Vagina (tissue), 2 donors: ENCODE measurements at regions not wholly inside any gene's neighbourhood (a gene's known extent, or its start where the extent isn't known, plus 50 kb on each side); places are given as distances from the start of the nearest gene placed in this dataset.

Experiments used
- DNase-seq, 2 donors: peaks; one replicate each; pipeline ENCODE4 v3.0.0-alpha.2; 2017; ENCODE audit errors: extremely low spot score in 2 of 2
- H3K27ac ChIP-seq: fragments of 200-600 bp; sonication (generic); one replicate; pipeline ENCODE4 v1.5.1; 2019
- H3K27me3 ChIP-seq: fragments of 200-600 bp; sonication (generic); one replicate; pipeline ENCODE4 v1.5.1; 2019
- H3K36me3 ChIP-seq, 2 donors: fragments of 200-600 bp; sonication (generic); one replicate each; pipeline ENCODE4 v1.5.1; 2017 to 2019
- H3K4me1 ChIP-seq: fragments of 200-600 bp; sonication (generic); one replicate; pipeline ENCODE4 v1.5.1; 2019
- H3K4me3 ChIP-seq, 2 donors: fragments of 200-600 bp; sonication (generic); 1 replicate in 1 of 2; 2 replicates in 1 of 2; pipeline ENCODE4 v1.5.1; 2016 to 2019
- H3K9me3 ChIP-seq: fragments of 200-600 bp; sonication (generic); one replicate; pipeline ENCODE4 v1.5.1; 2019
- POLR2A ChIP-seq, 2 donors: fragments of 450-650 bp; IDR thresholded peaks; one replicate each; pipeline ENCODE4 v1.6.1; 2017; ENCODE audit warnings: antibody characterized with exemption in 2 of 2, mild to moderate bottlenecking in 2 of 2, moderate library complexity in 2 of 2
- POLR2AphosphoS5 ChIP-seq, 2 donors: sonication (generic); formaldehyde crosslinking; IDR thresholded peaks; one replicate each; pipeline ENCODE4 v1.9.0; 2017; ENCODE audit warnings: antibody characterized with exemption in 2 of 2, mild to moderate bottlenecking in 2 of 2, low read depth in 1 of 2; ENCODE audit not compliant: insufficient read depth in 1 of 2
- intact Hi-C: fragments of 100-400 bp; cut with DNase I; formaldehyde crosslinking; loops from one replicate; pipeline ENCODE4 v1.15.1; 2023
- TF ChIP-seq, protein P1 (sequence below), 3 experiments: fragments of 450-650 bp in 2 of 3; fragments of 200-600 bp in 1 of 3; sonication (generic) in 1 of 3; IDR thresholded peaks; one replicate each; pipeline ENCODE4 v1.5.1; 2017 to 2019; ENCODE audit warnings: antibody characterized with exemption in 3 of 3, mild to moderate bottlenecking in 2 of 3, moderate library complexity in 2 of 3

DNA sequence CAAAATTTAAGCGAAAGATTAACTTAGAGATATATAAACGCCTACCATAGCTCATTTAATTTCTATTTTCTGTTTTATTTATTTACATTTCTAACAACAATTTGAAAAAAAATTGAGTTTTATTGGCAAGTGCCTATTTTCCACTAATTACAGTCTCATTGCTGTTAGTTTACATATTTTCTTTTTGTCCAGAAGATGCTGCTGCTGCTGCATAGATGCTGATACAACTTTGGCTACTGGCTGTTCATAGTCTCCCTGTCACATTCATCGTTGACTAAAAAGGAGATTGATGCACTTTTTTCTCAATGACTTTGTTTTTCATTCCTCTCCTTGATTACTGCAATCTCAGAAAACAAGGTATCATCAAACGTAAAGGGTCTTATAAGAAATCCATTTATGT is 235.4 kb downstream of the CDH9 start:
- no peak for DNase-seq
- TF ChIP-seq, protein P1, sequence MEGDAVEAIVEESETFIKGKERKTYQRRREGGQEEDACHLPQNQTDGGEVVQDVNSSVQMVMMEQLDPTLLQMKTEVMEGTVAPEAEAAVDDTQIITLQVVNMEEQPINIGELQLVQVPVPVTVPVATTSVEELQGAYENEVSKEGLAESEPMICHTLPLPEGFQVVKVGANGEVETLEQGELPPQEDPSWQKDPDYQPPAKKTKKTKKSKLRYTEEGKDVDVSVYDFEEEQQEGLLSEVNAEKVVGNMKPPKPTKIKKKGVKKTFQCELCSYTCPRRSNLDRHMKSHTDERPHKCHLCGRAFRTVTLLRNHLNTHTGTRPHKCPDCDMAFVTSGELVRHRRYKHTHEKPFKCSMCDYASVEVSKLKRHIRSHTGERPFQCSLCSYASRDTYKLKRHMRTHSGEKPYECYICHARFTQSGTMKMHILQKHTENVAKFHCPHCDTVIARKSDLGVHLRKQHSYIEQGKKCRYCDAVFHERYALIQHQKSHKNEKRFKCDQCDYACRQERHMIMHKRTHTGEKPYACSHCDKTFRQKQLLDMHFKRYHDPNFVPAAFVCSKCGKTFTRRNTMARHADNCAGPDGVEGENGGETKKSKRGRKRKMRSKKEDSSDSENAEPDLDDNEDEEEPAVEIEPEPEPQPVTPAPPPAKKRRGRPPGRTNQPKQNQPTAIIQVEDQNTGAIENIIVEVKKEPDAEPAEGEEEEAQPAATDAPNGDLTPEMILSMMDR (IDR thresholded peaks at IDR 0.05), result no peak
- TF ChIP-seq POLR2AphosphoS5 (IDR thresholded peaks at IDR 0.05; ENCODE audit: insufficient read depth in 1 of 2, low read depth in 1 of 2) (no peak), POLR2A (IDR thresholded peaks at IDR 0.05) (no peak)
- Histone ChIP-seq H3K27me3 (no peaks in the 10 kb centered on the region), H3K9me3 (no peaks in the 10 kb centered on the region), H3K27ac (no peak overlapping the region), H3K36me3 (no peaks in the 10 kb centered on the region), H3K4me1 (no peaks in the 10 kb centered on the region), H3K4me3 (no peak overlapping the region)
- intact Hi-C loops, result no loop called here

DNA sequence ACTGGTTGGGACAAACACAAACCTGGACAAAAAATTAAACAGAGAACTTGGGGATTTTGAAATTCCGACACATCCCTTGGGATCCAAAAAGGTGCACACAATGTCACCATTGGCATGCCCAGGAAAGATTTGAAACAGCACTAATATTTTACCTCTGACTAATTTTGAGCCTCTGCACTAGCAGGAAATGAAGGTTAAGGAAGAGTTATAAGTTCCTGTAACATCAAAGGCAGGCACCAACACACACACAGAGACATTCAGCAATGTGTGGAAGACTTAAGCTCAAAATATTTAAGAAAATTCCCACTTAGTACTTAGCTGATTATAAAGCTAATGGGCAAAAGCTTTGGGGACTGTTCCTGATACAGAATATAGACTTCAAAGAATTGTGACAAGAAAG is 247.0 kb downstream of the CDH9 start:
- no peaks in the 10 kb centered on the region for H3K27me3 ChIP-seq
- no peak overlapping the region for H3K4me3 ChIP-seq
- H3K4me1 ChIP-seq, result no peaks in the 10 kb centered on the region
- intact Hi-C loops, result no loop called here
- no peaks in the 10 kb centered on the region for H3K9me3 ChIP-seq
- no peak for DNase-seq
- no peak overlapping the region for H3K27ac ChIP-seq
- H3K36me3 ChIP-seq, result no peaks in the 10 kb centered on the region
- TF ChIP-seq, protein P1 (IDR thresholded peaks at IDR 0.05), result no peak
- no peak for TF ChIP-seq POLR2AphosphoS5 (IDR thresholded peaks at IDR 0.05; ENCODE audit: insufficient read depth in 1 of 2, low read depth in 1 of 2)
- TF ChIP-seq POLR2A (IDR thresholded peaks at IDR 0.05), result no peak

DNA sequence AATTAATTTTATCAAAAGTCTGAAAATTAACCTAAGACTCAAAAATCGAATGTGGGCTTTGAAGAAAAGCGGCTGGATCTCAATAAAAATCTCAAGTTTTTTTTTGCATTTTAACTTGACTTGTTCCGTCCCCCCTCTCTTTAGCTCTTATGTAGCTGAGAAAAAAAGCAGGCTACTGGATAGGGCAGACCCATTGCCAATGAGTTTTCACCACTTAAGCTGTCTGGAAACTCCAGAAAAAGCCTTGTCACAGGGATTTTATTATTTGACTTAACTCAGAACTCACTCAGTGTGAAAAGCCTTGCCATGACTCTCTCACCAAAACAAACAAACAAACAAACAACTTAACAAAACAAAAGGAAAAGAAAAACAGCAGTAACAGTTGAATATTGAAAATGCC is 247.4 kb downstream of the CDH9 start:
- intact Hi-C loops, result no loop called here
- no peak overlapping the region for H3K4me3 ChIP-seq
- no peak overlapping the region for H3K27ac ChIP-seq
- no peak for DNase-seq
- H3K4me1 ChIP-seq, result no peaks in the 10 kb centered on the region
- H3K9me3 ChIP-seq, result no peaks in the 10 kb centered on the region
- TF ChIP-seq POLR2A (IDR thresholded peaks at IDR 0.05) (no peak), POLR2AphosphoS5 (IDR thresholded peaks at IDR 0.05; ENCODE audit: insufficient read depth in 1 of 2, low read depth in 1 of 2) (no peak)
- TF ChIP-seq, protein P1 (IDR thresholded peaks at IDR 0.05), result no peak
- H3K27me3 ChIP-seq, result no peaks in the 10 kb centered on the region
- H3K36me3 ChIP-seq, result no peaks in the 10 kb centered on the region

DNA sequence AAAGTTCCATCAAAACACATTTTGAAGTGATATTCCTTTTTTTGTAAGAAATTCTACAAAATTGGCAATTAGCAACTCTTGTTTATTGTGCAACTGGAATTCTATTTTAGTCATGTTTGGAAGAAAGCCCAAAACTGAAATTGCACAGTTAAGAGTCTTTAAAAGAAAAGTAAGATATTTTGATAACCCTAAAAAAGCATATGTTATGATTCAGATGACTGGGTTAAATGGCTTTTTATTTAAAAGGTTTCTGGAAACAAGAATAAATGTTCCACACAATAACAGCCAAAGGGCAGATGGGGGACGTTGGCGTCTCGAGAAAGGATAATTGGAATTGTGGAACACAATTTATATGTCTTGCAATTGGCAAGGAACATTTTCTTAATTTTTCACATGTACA is 275.2 kb downstream of the CDH9 start:
- Histone ChIP-seq H3K9me3 (no peaks in the 10 kb centered on the region), H3K4me3 (no peak overlapping the region), H3K36me3 (no peaks in the 10 kb centered on the region), H3K4me1 (no peaks in the 10 kb centered on the region), H3K27ac (no peak overlapping the region), H3K27me3 (no peaks in the 10 kb centered on the region)
- intact Hi-C loops, result no loop called here
- TF ChIP-seq, protein P1 (IDR thresholded peaks at IDR 0.05), result no peak
- no peak for TF ChIP-seq POLR2AphosphoS5 (IDR thresholded peaks at IDR 0.05; ENCODE audit: insufficient read depth in 1 of 2, low read depth in 1 of 2)
- no peak for TF ChIP-seq POLR2A (IDR thresholded peaks at IDR 0.05)
- DNase-seq, result no peak

DNA sequence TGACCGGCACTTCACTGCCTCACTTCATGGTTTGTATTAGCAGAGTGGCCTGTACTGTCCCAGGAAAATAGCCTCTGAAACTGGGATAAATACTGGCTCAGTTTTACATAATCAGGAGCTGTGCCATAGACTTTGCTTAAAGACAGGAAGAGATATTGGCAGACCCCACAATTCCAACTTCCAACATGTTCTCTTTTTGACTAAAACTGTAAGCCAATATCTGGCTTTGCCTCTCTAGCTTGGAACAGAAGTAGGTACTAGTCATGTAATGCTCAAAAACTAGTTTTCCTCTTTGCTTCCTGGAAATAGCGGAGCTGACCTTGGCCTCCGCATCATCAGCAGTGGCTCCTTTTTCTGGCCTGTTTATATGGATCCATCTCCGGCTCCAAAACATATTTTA is 276.9 kb downstream of the CDH9 start:
- H3K9me3 ChIP-seq, result no peaks in the 10 kb centered on the region
- no peak for DNase-seq
- no peak overlapping the region for H3K4me3 ChIP-seq
- H3K36me3 ChIP-seq, result no peaks in the 10 kb centered on the region
- H3K4me1 ChIP-seq, result no peaks in the 10 kb centered on the region
- intact Hi-C loops, result no loop called here
- TF ChIP-seq POLR2A (IDR thresholded peaks at IDR 0.05) (no peak), POLR2AphosphoS5 (IDR thresholded peaks at IDR 0.05; ENCODE audit: insufficient read depth in 1 of 2, low read depth in 1 of 2) (no peak)
- TF ChIP-seq, protein P1 (IDR thresholded peaks at IDR 0.05), result no peak
- no peak overlapping the region for H3K27ac ChIP-seq
- no peaks in the 10 kb centered on the region for H3K27me3 ChIP-seq
